Endothelial cell (in vitro differentiated cells): ENCODE measurements at regions not wholly inside any gene's neighbourhood (a gene's known extent, or its start where the extent isn't known, plus 50 kb on each side); places are given as distances from the start of the nearest gene placed in this dataset.
A peak's percentile ranks its signal among the peaks of the same experiment; 100 is the strongest.

Experiments
- DNase-seq: peaks from one replicate; pipeline ENCODE4 v3.0.0; 2021; ENCODE audit warnings: low spot score
- H3K27ac Mint-ChIP-seq: one replicate; pipeline ENCODE4 v1.8.0; 2021; ENCODE audit warnings: mixed read lengths, inconsistent platforms; ENCODE audit not compliant: unreplicated experiment
- H3K27me3 Mint-ChIP-seq: one replicate; pipeline ENCODE4 v1.8.0; 2021; ENCODE audit warnings: mild to moderate bottlenecking, moderate library complexity, mixed read lengths, inconsistent platforms; ENCODE audit not compliant: unreplicated experiment
- H3K36me3 Mint-ChIP-seq: one replicate; pipeline ENCODE4 v1.8.0; 2021; ENCODE audit warnings: mild to moderate bottlenecking, low read depth, mixed read lengths, inconsistent platforms; ENCODE audit not compliant: unreplicated experiment
- H3K4me1 Mint-ChIP-seq: one replicate; pipeline ENCODE4 v1.8.0; 2021; ENCODE audit warnings: mild to moderate bottlenecking, mixed read lengths, inconsistent platforms; ENCODE audit not compliant: unreplicated experiment
- H3K4me3 Mint-ChIP-seq: one replicate; pipeline ENCODE4 v1.8.0; 2021; ENCODE audit warnings: mild to moderate bottlenecking, mixed read lengths, inconsistent platforms; ENCODE audit not compliant: unreplicated experiment
- H3K9me3 Mint-ChIP-seq: one replicate; pipeline ENCODE4 v1.8.0; 2021; ENCODE audit warnings: mixed read lengths, inconsistent platforms; ENCODE audit not compliant: unreplicated experiment
- CTCF ChIP-seq: fragments of 200-600 bp; sonication (generic); IDR thresholded peaks from one replicate; pipeline ENCODE4 v1.5.0; 2021; ENCODE audit warnings: antibody characterized with exemption; ENCODE audit not compliant: unreplicated experiment

GRCh38 chr6:10112871-10113549 lies 301.9 kb downstream of the TFAP2A start:
- Mint-ChIP-seq H3K27ac (no peak overlapping the region), H3K4me3 (no peak overlapping the region), H3K27me3 (peaks cover 3% of the 10 kb centered on the region), H3K36me3 (no peaks in the 10 kb centered on the region), H3K9me3 (no peaks in the 10 kb centered on the region), H3K4me1 (peaks cover 3% of the 10 kb centered on the region)
- TF ChIP-seq CTCF, result no peak
- peak; percentile 8 for DNase-seq

DNA sequence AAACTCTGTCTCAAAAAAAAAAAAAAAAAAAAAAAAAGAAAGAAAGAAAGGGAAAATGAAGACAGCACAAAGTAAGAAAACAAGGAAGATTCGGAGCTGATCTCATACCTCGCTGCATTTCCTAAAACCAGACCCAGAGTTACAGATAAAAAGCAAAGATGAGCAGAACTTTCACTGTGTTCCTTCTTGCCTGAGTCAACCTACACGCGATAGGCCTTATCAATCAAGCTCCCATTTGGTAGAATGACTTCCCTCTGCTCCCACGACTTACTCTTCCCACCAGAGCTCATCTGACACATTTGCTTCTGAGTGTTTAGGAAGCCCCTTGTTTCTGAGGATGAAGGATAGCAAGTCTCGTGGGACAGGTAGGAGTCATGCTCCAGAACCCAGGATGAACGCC lies 302.9 kb downstream of the TFAP2A start:
- no peak for TF ChIP-seq CTCF
- Mint-ChIP-seq H3K27ac (no peak overlapping the region), H3K4me3 (no peak overlapping the region), H3K27me3 (peaks cover 3% of the 10 kb centered on the region), H3K4me1 (peaks cover 3% of the 10 kb centered on the region), H3K9me3 (no peaks in the 10 kb centered on the region), H3K36me3 (no peaks in the 10 kb centered on the region)
- no peak for DNase-seq

- Mint-ChIP-seq H3K27ac (peak overlapping the region; percentile 79), H3K36me3 (no peaks in the 10 kb centered on the region), H3K4me3 (no peak overlapping the region), H3K4me1 (peaks cover 12% of the 10 kb centered on the region), H3K9me3 (no peaks in the 10 kb centered on the region), H3K27me3 (peaks cover 1% of the 10 kb centered on the region)
- no peak for TF ChIP-seq CTCF
- DNase-seq, result no peak
Measured at GRCh38 chr6:10101551-10102252, 313.2 kb downstream of the TFAP2A start.

- no peak overlapping the region for H3K27ac Mint-ChIP-seq
- peaks cover 3% of the 10 kb centered on the region for H3K27me3 Mint-ChIP-seq
- H3K9me3 Mint-ChIP-seq, result no peaks in the 10 kb centered on the region
- no peak for TF ChIP-seq CTCF
- no peak overlapping the region for H3K4me3 Mint-ChIP-seq
- DNase-seq, result no peak
- peaks cover 12% of the 10 kb centered on the region for H3K4me1 Mint-ChIP-seq
- H3K36me3 Mint-ChIP-seq, result no peaks in the 10 kb centered on the region
Measured at GRCh38 chr6:10099529-10100140, 315.2 kb downstream of the TFAP2A start.
